ENCODE measurements at regions not wholly inside any gene's neighbourhood (a gene's known extent, or its start where the extent isn't known, plus 50 kb on each side); places are given as distances from the start of the nearest gene placed in this dataset.
"Not testable (repeated sequence)": the region's sequence is repeated elsewhere in the genome, so short reads cannot be mapped to it uniquely, and the experiment has no call there.

GRCh38 chr2:13698847-13699246 is 933.7 kb upstream of the LRATD1 start:
- Histone ChIP-seq H4K8ac (replicated peaks; ENCODE audit: insufficient read length, low read depth, low read length) (no peak overlapping the region), H3K23me2 (ENCODE audit: insufficient read length, low read depth, low read length, poor library complexity, severe bottlenecking) (no peaks in the 10 kb centered on the region), H4K91ac (ENCODE audit: insufficient read length, low read depth, low read length) (no peak overlapping the region), H2BK12ac (ENCODE audit: insufficient read length, low read depth, low read length) (no peak overlapping the region), H2BK5ac (ENCODE audit: insufficient read length, low read length) (no peak overlapping the region), H2AK5ac (ENCODE audit: insufficient read length, low read length) (no peak overlapping the region), H3K9me3 (ENCODE audit: control insufficient read depth, low read depth, low read length) (no peaks in the 10 kb centered on the region), H3T11ph (ENCODE audit: low read length) (no peak overlapping the region), H3K79me2 (ENCODE audit: insufficient read depth, low read length) (no peaks in the 10 kb centered on the region), H2BK20ac (ENCODE audit: low read depth, low read length, poor library complexity, severe bottlenecking) (no peak overlapping the region), H2AFZ (ENCODE audit: low read length) (no peak overlapping the region), H3K4me2 (ENCODE audit: insufficient read depth, insufficient read length, low read length) (no peak overlapping the region), H3K23ac (ENCODE audit: insufficient read length, low read depth, low read length) (no peak overlapping the region), H3K56ac (ENCODE audit: insufficient read length, low read depth, low read length) (no peak overlapping the region), H3K14ac (ENCODE audit: insufficient read depth, low read length) (no peak overlapping the region), H3K4ac (ENCODE audit: low read depth, low read length) (no peak overlapping the region), H4K20me1 (ENCODE audit: control insufficient read depth, insufficient read depth, insufficient read length) (no peaks in the 10 kb centered on the region), H3K79me1 (ENCODE audit: insufficient read depth, low read depth, low read length, poor library complexity, severe bottlenecking) (no peaks in the 10 kb centered on the region), H3K27me3 (ENCODE audit: insufficient read depth, low read length) (no peaks in the 10 kb centered on the region), H3K27ac (ENCODE audit: insufficient read length, low read depth, low read length) (no peak overlapping the region), H3K18ac (ENCODE audit: insufficient read length, low read depth, low read length) (no peak overlapping the region), H2BK15ac (ENCODE audit: low read depth, low read length) (no peak overlapping the region), H2BK120ac (ENCODE audit: low read depth, low read length, poor library complexity, severe bottlenecking) (no peak overlapping the region), H4K5ac (ENCODE audit: insufficient read length, low read depth, low read length) (no peak overlapping the region), H3K9ac (ENCODE audit: extremely low read depth, insufficient read length, low read length) (no peak overlapping the region), H3K4me1 (ENCODE audit: insufficient read depth, low read length) (no peaks in the 10 kb centered on the region)
- Mint-ChIP-seq H3K9me3 (no peaks in the 10 kb centered on the region; a peak in 1 of 5 replicates), H3K27me3 (ENCODE audit: low read depth) (peaks cover 23% of the 10 kb centered on the region), H3K4me3 (no peak overlapping the region), H3K36me3 (ENCODE audit: insufficient read depth in 1 of 3, low read depth in 3 of 3) (no peaks in the 10 kb centered on the region), H3K4me1 (no peaks in the 10 kb centered on the region), H3K27ac (no peak overlapping the region)
- no CpG with 5 or more reads among the region's 1 CpG for WGBS (ENCODE audit: extremely low coverage, insufficient read length, low lambda C conversion rate)
- TF ChIP-seq CTCF (conservative IDR thresholded peaks at IDR 0.05) = no peak
- DNase-seq = no peak

- H3K4me2 ChIP-seq (ENCODE audit: insufficient read depth, insufficient read length, low read length); H3K23me2 ChIP-seq (ENCODE audit: insufficient read length, low read depth, low read length, poor library complexity, severe bottlenecking); H2AK5ac ChIP-seq (ENCODE audit: insufficient read length, low read length); H3K14ac ChIP-seq (ENCODE audit: insufficient read depth, low read length); H3K9me3 ChIP-seq (ENCODE audit: control insufficient read depth, low read depth, low read length); H3K4me1 Mint-ChIP-seq; H2AFZ ChIP-seq (ENCODE audit: low read length); H3K56ac ChIP-seq (ENCODE audit: insufficient read length, low read depth, low read length); DNase-seq; H3K36me3 Mint-ChIP-seq (ENCODE audit: insufficient read depth in 1 of 3, low read depth in 3 of 3); H3K9me3 Mint-ChIP-seq; H2BK12ac ChIP-seq (ENCODE audit: insufficient read length, low read depth, low read length); H3K9ac ChIP-seq (ENCODE audit: extremely low read depth, insufficient read length, low read length); H2BK5ac ChIP-seq (ENCODE audit: insufficient read length, low read length); H3K4me3 Mint-ChIP-seq; H2BK20ac ChIP-seq (ENCODE audit: low read depth, low read length, poor library complexity, severe bottlenecking); H2BK120ac ChIP-seq (ENCODE audit: low read depth, low read length, poor library complexity, severe bottlenecking); H4K5ac ChIP-seq (ENCODE audit: insufficient read length, low read depth, low read length); H3K23ac ChIP-seq (ENCODE audit: insufficient read length, low read depth, low read length); H4K8ac ChIP-seq (replicated peaks; ENCODE audit: insufficient read length, low read depth, low read length); H3K27ac ChIP-seq (ENCODE audit: insufficient read length, low read depth, low read length); H3T11ph ChIP-seq (ENCODE audit: low read length); H3K18ac ChIP-seq (ENCODE audit: insufficient read length, low read depth, low read length); H3K27me3 ChIP-seq (ENCODE audit: insufficient read depth, low read length); H3K27ac Mint-ChIP-seq; H2BK15ac ChIP-seq (ENCODE audit: low read depth, low read length); H3K79me2 ChIP-seq (ENCODE audit: insufficient read depth, low read length); H4K91ac ChIP-seq (ENCODE audit: insufficient read length, low read depth, low read length); H3K4me1 ChIP-seq (ENCODE audit: insufficient read depth, low read length); H3K79me1 ChIP-seq (ENCODE audit: insufficient read depth, low read depth, low read length, poor library complexity, severe bottlenecking); H4K20me1 ChIP-seq (ENCODE audit: control insufficient read depth, insufficient read depth, insufficient read length); H3K4ac ChIP-seq (ENCODE audit: low read depth, low read length): not testable (repeated sequence)
- no CpG with 5 or more reads among the region's 4 CpGs for WGBS (ENCODE audit: extremely low coverage, insufficient read length, low lambda C conversion rate)
- peaks cover 23% of the 10 kb centered on the region for H3K27me3 Mint-ChIP-seq (ENCODE audit: low read depth)
Measured at GRCh38 chr2:13699939-13700338, 932.6 kb upstream of the LRATD1 start.
